Activated CD4-positive, alpha-beta T cell treated with anti-CD3 and anti-CD28 coated beads for 4 hours (primary cell): ENCODE measurements at regions not wholly inside any gene's neighbourhood (a gene's known extent, or its start where the extent isn't known, plus 50 kb on each side); places are given as distances from the start of the nearest gene placed in this dataset.

Source experiments
- DNase-seq, 2 donors: peaks; one replicate each; pipeline ENCODE4 v3.0.0-alpha.2; 2020

DNA sequence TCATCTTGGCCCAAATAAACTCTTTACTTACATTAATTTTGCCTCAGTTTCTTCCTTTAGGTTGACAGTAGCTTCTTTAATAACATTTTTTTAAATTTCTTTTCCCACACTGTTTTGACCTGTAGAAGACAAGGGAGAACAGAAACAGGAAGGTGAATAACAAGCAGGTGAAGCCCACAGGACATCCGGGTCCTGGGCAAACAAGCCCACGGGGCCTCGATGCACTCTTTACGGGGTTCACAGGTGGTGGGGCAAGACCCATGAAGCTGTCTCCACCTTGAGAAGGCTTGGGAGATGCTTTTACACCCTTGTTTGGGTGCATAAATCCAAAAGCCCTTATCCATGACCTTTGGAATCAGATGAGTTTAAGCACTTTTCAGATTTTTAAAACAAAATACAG lies 301.0 kb upstream of the MGAT5 start:
- no peak for DNase-seq

DNA sequence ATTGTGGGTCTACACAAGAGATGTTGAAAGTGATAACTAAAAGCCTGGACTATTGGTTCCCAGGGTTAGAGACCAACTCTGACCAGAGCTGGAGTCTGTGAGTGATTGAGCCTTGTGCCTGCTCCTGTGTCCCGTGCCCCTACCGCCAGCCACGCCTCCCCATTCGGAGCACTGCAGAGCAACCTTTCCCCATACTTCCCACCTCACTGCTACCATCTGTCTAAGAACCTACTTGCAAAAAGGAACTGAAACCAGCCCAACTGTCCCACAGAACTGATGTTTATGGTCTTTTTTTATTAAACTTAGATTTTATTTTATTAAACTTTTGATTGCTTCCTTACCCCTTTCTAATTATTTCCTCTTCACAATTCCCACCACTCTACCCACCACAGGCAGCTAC lies 300.3 kb upstream of the MGAT5 start:
- DNase-seq, result no peak

- DNase-seq, result no peak
Measured at GRCh38 chr2:133954636-133955035, 299.2 kb upstream of the MGAT5 start.

DNA sequence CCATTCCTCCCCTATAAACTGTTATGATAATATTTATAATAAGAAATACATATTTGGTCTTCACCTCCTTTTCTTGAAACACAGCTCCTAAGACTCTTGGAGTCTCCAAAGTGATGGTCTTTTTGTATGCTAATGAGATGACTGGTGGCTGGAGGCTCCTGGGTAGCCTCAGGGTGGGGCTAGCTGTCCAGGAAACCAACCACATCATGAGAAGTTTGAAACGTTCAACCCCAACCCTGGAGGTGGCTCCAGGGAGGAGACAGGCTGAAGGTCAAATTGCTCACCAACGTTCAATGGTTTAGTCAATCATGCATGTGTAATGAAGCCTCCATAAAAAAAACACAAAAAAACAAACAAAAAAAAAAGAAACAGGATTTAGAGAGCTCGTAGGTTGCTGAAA lies 298.7 kb upstream of the MGAT5 start:
- DNase-seq, result no peak

DNA sequence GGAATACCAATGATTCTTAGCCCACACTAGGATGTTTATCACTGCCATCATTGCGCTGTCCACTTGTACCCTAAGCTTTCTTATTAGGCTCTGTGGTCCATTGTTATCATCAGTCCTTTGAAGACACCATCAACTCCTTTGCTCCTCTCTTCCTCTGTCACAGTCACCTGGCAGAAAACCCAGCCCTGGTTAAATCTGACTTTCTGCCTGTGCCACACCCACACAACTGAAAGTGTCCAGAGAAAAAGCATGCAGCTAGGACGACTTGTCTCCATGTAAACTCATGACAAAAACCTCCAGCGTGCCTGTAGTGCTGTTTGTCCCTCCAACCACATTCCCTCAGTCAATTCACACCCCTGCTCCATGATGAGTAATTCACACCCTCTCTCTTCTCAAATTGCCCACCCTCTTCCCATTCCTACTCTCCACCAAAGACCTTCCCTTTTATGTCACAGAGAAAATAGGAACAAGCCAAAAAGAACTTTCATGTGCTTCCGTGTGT lies 297.4 kb upstream of the MGAT5 start:
- no peak for DNase-seq

DNA sequence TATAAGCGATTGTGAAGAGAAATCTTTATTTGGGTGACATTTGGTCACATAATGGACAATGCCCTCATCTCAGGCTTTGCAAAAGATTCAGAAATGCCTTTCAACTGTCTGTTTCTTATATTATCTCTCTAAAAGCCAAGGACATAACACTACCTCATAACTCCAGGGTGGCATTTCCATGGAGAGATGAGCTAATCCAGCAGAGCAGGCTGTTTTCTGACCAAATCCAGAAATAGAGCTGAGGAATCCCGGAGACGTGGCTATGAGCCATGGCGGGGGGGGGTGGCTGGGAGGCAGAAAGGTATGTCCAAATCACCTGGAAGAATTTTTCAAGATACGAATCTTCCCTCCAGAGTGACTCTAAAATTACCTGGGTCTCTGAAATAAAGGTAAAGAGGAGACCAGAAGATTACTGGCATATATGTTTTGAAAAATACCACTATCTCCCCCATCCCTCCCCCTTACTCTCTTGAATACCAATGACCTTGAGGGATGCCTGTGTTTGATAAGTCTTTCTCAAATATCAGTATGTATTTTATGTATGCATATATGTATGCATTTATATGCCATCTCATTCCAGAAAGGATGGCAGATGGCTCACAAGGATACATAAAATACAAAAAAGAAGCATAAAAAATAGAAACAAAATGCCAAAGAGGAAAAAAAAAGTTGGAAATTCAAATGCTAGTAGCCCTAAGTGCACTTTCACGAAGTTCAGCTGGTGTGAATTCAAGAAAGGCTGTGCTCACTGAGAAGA lies 296.0 kb upstream of the MGAT5 start:
- no peak for DNase-seq

DNA sequence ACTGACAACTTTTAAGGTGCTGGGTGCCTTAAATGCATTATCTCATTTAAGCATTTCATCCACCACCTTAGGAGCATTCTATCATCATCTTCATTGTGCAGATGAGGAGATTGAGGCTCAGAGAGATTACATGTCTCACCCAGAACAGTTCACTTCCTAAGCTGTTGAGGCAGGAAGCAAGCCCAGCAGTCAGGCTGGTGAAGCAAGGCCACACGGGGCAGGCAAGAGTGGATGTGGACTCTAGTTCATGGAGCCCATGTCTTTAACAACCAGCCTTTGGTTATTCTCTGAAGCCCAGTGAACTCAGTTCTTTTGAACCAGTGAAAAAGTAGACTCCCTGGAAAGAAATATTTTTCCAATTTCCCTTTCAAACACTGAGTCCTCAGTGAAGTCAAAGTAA lies 294.8 kb upstream of the MGAT5 start:
- DNase-seq, result no peak

- DNase-seq, result no peak
Measured at GRCh38 chr2:133966720-133967304, 287.1 kb upstream of the MGAT5 start.

GRCh38 chr2:133967326-133967725 lies 286.5 kb upstream of the MGAT5 start:
- DNase-seq, result no peak

- no peak for DNase-seq
Measured at GRCh38 chr2:133968446-133968845, 285.4 kb upstream of the MGAT5 start.

GRCh38 chr2:133970641-133971040 lies 283.2 kb upstream of the MGAT5 start:
- DNase-seq, result no peak

DNA sequence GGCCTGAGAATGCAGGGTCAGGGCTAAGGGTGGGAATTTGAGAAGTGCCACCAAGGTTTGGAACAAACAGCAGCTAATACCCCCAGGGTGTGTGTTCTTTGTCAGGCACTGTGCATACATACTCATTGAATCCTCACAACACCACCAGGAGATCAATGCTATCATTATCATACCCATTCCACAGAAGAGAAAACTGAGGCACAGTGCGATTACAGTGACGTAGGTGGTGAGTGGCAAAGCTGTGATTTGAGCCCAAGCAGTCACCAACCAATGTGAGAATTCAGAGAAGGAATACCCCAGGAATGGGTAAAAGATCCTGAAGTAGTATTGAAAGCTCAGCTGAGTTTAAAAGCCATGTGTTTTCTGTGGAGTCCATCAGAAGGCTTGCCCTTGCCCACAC lies 281.6 kb upstream of the MGAT5 start:
- no peak for DNase-seq

DNA sequence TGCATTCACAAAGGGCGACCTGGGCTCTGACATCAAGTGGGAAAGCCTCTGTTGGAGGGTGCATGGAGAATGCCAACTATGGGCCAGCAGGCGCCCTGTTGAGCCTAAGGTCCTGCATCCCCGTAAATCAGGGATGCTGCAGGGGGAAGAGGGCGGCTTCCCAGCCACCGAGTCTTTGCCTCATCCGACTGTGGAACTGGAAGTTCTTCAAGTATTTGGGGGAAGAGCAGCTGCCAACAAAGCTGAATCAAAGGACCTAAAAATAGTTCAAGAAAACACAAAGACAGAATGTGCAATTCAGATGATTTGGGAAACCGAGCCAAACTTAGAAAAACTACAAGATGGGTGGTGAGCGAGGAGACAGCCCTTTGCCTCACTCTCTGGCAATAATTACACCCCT lies 281.1 kb upstream of the MGAT5 start:
- DNase-seq, result no peak

GRCh38 chr2:133974353-133974752 lies 279.5 kb upstream of the MGAT5 start:
- no peak for DNase-seq

GRCh38 chr2:133975135-133975534 lies 278.7 kb upstream of the MGAT5 start:
- DNase-seq, result no peak

DNA sequence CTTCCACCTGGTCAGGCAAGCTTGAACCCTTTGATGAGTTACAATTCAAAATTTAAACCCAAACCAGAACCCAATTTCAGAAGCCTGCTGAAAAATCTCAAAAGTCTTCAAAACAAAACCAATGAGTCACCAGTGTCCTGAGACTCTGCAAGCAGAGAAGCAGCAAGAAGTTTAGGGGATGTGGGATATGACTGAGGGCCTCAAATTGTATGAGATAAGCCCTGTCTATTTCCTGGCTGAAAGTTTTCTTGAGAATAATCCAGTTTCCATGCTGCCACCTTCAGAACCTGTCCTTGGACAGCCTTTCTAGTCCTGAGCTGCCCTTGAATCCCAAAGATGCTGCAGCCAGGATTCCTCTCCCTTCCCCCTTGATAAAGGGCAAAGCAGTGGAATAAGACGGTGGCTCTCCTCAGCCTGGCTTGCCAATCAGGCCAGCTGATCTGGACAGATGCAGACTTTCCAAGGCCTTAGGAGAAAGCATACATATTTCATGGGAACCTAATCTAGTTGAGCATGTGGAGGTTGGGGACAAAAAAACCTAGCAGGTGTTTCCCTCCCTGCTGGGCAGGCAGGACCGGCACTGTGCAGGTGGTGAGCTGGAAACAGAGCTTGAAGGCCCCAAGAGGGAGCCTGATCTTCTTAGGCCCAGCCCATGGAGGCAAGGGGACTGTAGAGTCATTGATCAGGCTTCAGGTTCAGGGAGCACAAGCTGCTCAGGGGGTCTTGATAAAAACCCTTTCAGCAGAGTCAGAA lies 278.0 kb upstream of the MGAT5 start:
- no peak for DNase-seq

GRCh38 chr2:133976659-133977058 lies 277.2 kb upstream of the MGAT5 start:
- DNase-seq, result no peak

GRCh38 chr2:133977405-133977804 lies 276.5 kb upstream of the MGAT5 start:
- no peak for DNase-seq

- DNase-seq, result no peak
Measured at GRCh38 chr2:133982256-133982655, 271.6 kb upstream of the MGAT5 start.

- no peak for DNase-seq
Measured at GRCh38 chr2:133985563-133985962, 268.3 kb upstream of the MGAT5 start.

- no peak for DNase-seq
Measured at GRCh38 chr2:133986081-133986837, 267.6 kb upstream of the MGAT5 start.

DNA sequence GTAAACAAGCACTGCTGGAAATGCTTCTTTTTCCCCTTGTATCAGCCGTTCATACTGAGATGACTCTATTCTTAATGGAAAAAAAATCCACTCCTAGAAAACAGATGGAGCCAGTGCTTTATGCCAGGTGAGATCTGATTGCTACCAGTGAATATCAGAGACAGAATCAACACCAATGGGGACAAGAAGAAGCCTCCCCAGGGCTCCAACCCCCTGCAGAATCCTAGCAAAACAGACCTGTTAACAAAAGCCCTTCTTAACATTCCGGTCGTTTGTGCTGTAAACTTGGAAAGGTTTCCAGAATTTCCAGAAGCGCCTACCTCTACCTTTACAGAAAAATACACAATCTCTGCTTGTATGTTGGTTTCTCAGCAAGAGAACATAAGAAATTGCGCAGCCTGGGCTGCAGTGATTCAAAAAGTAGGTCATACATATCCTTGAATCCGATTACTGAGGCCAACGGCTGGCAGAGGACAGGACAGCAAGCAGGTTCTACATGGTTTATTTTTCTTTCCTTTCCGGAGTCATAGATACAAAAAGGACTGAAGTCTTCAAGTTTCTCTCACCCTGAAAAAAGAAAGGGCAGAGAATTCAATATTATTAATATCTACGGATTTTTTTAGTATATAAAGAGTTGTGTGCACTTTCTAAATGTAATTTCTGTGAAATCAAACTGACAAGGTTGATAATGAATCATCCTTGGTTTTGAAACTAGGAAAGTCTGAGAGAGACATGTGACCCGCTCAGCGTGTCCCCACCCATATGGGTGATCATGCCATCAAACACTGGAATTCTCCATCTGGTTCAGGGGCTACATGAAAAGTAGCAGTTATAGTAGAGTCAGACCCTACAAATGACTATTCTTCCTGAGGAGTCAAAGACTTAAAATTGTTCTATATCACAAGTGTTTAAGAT lies 266.7 kb upstream of the MGAT5 start:
- no peak for DNase-seq
